ENCODE measurements at regions not wholly inside any gene's neighbourhood (a gene's known extent, or its start where the extent isn't known, plus 50 kb on each side); places are given as distances from the start of the nearest gene placed in this dataset.
"Not testable (repeated sequence)": the region's sequence is repeated elsewhere in the genome, so short reads cannot be mapped to it uniquely, and the experiment has no call there.

DNA sequence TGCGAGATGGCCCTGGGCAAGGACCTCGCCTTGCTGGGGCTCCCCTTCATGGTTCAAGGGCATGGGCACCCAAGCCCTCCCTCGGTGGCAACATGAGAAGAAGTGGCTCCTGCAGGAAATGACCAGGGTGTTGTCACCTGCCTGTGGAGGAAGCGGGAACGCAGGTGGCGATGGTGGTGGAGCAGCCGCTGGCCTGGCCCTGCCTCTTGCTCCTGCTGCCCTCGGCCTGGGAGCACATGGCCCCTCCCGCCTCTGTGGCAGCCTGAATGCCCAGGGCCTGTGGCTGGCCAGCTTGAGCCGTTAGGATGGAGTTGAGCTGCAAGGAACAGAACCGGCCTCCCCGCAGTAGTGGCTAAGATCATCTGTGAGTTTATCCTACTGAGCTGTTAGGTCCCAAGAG lies 204.0 kb downstream of the CCT8L2 start:
- H3K4me3 ChIP-seq (ENCODE audit: low read depth in 2 of 2, low read length in 2 of 2); CTCF ChIA-PET; H3K4me1 ChIP-seq (ENCODE audit: control insufficient read depth, insufficient read depth, low read length); intact Hi-C loops (cut with micrococcal nuclease; ENCODE audit: unreplicated experiment); ATAC-seq; POLR2A ChIA-PET; H3K36me3 ChIP-seq (ENCODE audit: control insufficient read depth, insufficient read depth, low read length); DNase-seq (ENCODE audit: low read depth, low spot score); H3K27me3 ChIP-seq (ENCODE audit: control insufficient read depth, insufficient read depth, low read length); in situ Hi-C loops (cut with HindIII; ENCODE audit: low pct_unique_long_range_greater_than_20kb, low sequenced_read_pairs); BruUV-seq (replicated peaks); H3K27ac ChIP-seq (ENCODE audit: low read length); H3K9me3 ChIP-seq (ENCODE audit: control insufficient read depth, insufficient read depth, low read depth, low read length): not testable (repeated sequence)

DNA sequence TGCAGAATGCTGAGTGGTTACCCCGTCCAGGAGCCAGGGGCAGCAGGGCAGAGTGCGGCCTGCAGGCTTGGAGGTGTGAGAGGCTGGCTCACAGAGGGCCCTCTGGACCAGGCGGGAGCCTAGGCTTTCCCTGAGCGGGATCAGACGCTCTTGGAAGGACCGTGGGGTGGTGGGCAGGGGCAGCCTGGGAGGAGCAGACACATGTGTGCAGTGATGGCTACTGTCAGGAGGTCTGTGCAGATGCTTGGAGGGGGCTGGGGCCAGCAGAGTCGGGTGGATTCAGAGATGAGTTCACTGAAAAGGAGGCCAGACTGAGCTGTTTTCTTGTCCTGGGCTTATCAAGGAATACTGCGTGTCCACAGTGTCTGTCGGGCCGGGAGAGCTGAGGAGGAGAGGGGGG lies 204.5 kb downstream of the CCT8L2 start:
- H3K27me3 ChIP-seq (ENCODE audit: control insufficient read depth, insufficient read depth, low read length); POLR2A ChIA-PET; in situ Hi-C loops (cut with HindIII; ENCODE audit: low pct_unique_long_range_greater_than_20kb, low sequenced_read_pairs); H3K27ac ChIP-seq (ENCODE audit: low read length); BruUV-seq (replicated peaks); H3K9me3 ChIP-seq (ENCODE audit: control insufficient read depth, insufficient read depth, low read depth, low read length); H3K36me3 ChIP-seq (ENCODE audit: control insufficient read depth, insufficient read depth, low read length); intact Hi-C loops (cut with micrococcal nuclease; ENCODE audit: unreplicated experiment); ATAC-seq; H3K4me1 ChIP-seq (ENCODE audit: control insufficient read depth, insufficient read depth, low read length); CTCF ChIA-PET; DNase-seq (ENCODE audit: low read depth, low spot score); H3K4me3 ChIP-seq (ENCODE audit: low read depth in 2 of 2, low read length in 2 of 2): not testable (repeated sequence)

GRCh38 chr22:16387543-16387942 lies 205.1 kb downstream of the CCT8L2 start:
- H3K27ac ChIP-seq (ENCODE audit: low read length); BruUV-seq (replicated peaks); H3K4me1 ChIP-seq (ENCODE audit: control insufficient read depth, insufficient read depth, low read length); H3K36me3 ChIP-seq (ENCODE audit: control insufficient read depth, insufficient read depth, low read length); H3K4me3 ChIP-seq (ENCODE audit: low read depth in 2 of 2, low read length in 2 of 2); H3K27me3 ChIP-seq (ENCODE audit: control insufficient read depth, insufficient read depth, low read length); H3K9me3 ChIP-seq (ENCODE audit: control insufficient read depth, insufficient read depth, low read depth, low read length); intact Hi-C loops (cut with micrococcal nuclease; ENCODE audit: unreplicated experiment); POLR2A ChIA-PET; DNase-seq (ENCODE audit: low read depth, low spot score); ATAC-seq; CTCF ChIA-PET; in situ Hi-C loops (cut with HindIII; ENCODE audit: low pct_unique_long_range_greater_than_20kb, low sequenced_read_pairs): not testable (repeated sequence)

GRCh38 chr22:16387088-16387487 lies 205.5 kb downstream of the CCT8L2 start:
- no peak for DNase-seq (ENCODE audit: low read depth, low spot score)
- Histone ChIP-seq H3K4me3 (ENCODE audit: low read depth in 2 of 2, low read length in 2 of 2) (no peak overlapping the region), H3K27me3 (ENCODE audit: control insufficient read depth, insufficient read depth, low read length) (no peaks in the 10 kb centered on the region), H3K27ac (ENCODE audit: low read length) (no peak overlapping the region), H3K4me1 (ENCODE audit: control insufficient read depth, insufficient read depth, low read length) (no peaks in the 10 kb centered on the region), H3K9me3 (ENCODE audit: control insufficient read depth, insufficient read depth, low read depth, low read length) (no peaks in the 10 kb centered on the region), H3K36me3 (ENCODE audit: control insufficient read depth, insufficient read depth, low read length) (no peaks in the 10 kb centered on the region)
- ChIA-PET POLR2A (no interaction called here), CTCF (no interaction called here)
- intact Hi-C loops (cut with micrococcal nuclease; ENCODE audit: unreplicated experiment), result no loop called here
- ATAC-seq, result no peak
- TF ChIP-seq SIN3A (IDR thresholded peaks at IDR 0.05; ENCODE audit: borderline replicate concordance, insufficient read depth, low read depth, low read length), result no peak
- no peak for TF ChIP-seq TCF7L2 (IDR thresholded peaks at IDR 0.05; ENCODE audit: low read depth, low read length)
- no peak for TF ChIP-seq REST (IDR thresholded peaks at IDR 0.05; ENCODE audit: insufficient read depth in 1 of 2, low read depth in 2 of 2, low read length in 1 of 2)
- TF ChIP-seq, protein P1, sequence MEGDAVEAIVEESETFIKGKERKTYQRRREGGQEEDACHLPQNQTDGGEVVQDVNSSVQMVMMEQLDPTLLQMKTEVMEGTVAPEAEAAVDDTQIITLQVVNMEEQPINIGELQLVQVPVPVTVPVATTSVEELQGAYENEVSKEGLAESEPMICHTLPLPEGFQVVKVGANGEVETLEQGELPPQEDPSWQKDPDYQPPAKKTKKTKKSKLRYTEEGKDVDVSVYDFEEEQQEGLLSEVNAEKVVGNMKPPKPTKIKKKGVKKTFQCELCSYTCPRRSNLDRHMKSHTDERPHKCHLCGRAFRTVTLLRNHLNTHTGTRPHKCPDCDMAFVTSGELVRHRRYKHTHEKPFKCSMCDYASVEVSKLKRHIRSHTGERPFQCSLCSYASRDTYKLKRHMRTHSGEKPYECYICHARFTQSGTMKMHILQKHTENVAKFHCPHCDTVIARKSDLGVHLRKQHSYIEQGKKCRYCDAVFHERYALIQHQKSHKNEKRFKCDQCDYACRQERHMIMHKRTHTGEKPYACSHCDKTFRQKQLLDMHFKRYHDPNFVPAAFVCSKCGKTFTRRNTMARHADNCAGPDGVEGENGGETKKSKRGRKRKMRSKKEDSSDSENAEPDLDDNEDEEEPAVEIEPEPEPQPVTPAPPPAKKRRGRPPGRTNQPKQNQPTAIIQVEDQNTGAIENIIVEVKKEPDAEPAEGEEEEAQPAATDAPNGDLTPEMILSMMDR (IDR thresholded peaks at IDR 0.05), result no peak
- no peak for TF ChIP-seq POLR2AphosphoS5 (IDR thresholded peaks at IDR 0.05; ENCODE audit: low read depth, low read length)
- BruUV-seq (replicated peaks), result no TSS peak
- in situ Hi-C loops (cut with HindIII; ENCODE audit: low pct_unique_long_range_greater_than_20kb, low sequenced_read_pairs), result no loop called here

DNA sequence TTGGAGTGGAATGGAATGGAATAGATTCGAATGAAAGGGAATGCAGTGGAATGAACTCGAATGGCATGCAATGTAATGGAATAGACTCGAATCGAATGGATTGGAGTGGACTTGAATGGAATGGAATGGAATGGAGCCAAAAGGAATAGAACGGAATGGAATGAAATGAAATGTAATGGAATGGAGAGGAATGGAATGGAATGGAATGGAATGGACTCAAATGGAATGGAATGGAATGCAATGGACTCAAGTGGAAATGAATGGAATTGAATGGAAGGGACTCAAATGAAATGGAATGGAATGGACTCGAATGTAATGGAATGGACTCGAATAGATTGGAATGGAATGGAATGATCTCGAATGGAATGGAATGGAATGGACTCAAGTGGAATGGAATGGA lies 231.3 kb downstream of the CCT8L2 start:
- DNase-seq (ENCODE audit: low read depth, low spot score); ATAC-seq; BruUV-seq (replicated peaks); CTCF ChIA-PET; H3K9me3 ChIP-seq (ENCODE audit: control insufficient read depth, insufficient read depth, low read depth, low read length); H3K36me3 ChIP-seq (ENCODE audit: control insufficient read depth, insufficient read depth, low read length); H3K27me3 ChIP-seq (ENCODE audit: control insufficient read depth, insufficient read depth, low read length); in situ Hi-C loops (cut with HindIII; ENCODE audit: low pct_unique_long_range_greater_than_20kb, low sequenced_read_pairs); H3K4me3 ChIP-seq (ENCODE audit: low read depth in 2 of 2, low read length in 2 of 2); H3K27ac ChIP-seq (ENCODE audit: low read length); POLR2A ChIA-PET; H3K4me1 ChIP-seq (ENCODE audit: control insufficient read depth, insufficient read depth, low read length); intact Hi-C loops (cut with micrococcal nuclease; ENCODE audit: unreplicated experiment): not testable (repeated sequence)

GRCh38 chr22:16352637-16353036 lies 240.0 kb downstream of the CCT8L2 start:
- H3K9me3 ChIP-seq (ENCODE audit: control insufficient read depth, insufficient read depth, low read depth, low read length); intact Hi-C loops (cut with micrococcal nuclease; ENCODE audit: unreplicated experiment); H3K36me3 ChIP-seq (ENCODE audit: control insufficient read depth, insufficient read depth, low read length); H3K4me1 ChIP-seq (ENCODE audit: control insufficient read depth, insufficient read depth, low read length); BruUV-seq (replicated peaks); ATAC-seq; in situ Hi-C loops (cut with HindIII; ENCODE audit: low pct_unique_long_range_greater_than_20kb, low sequenced_read_pairs); DNase-seq (ENCODE audit: low read depth, low spot score); H3K4me3 ChIP-seq (ENCODE audit: low read depth in 2 of 2, low read length in 2 of 2); H3K27me3 ChIP-seq (ENCODE audit: control insufficient read depth, insufficient read depth, low read length); H3K27ac ChIP-seq (ENCODE audit: low read length); CTCF ChIA-PET; POLR2A ChIA-PET: not testable (repeated sequence)

Measured in Panc1 (cell line).